HuH-7 (cell line): ENCODE measurements at regions not wholly inside any gene's neighbourhood (a gene's known extent, or its start where the extent isn't known, plus 50 kb on each side); places are given as distances from the start of the nearest gene placed in this dataset.
"Not testable (repeated sequence)": the region's sequence is repeated elsewhere in the genome, so short reads cannot be mapped to it uniquely, and the experiment has no call there.

ENCODE experiments used
- DNase-seq: peaks from one replicate; pipeline ENCODE4 v3.0.0; 2011; ENCODE audit warnings: low spot score

DNA sequence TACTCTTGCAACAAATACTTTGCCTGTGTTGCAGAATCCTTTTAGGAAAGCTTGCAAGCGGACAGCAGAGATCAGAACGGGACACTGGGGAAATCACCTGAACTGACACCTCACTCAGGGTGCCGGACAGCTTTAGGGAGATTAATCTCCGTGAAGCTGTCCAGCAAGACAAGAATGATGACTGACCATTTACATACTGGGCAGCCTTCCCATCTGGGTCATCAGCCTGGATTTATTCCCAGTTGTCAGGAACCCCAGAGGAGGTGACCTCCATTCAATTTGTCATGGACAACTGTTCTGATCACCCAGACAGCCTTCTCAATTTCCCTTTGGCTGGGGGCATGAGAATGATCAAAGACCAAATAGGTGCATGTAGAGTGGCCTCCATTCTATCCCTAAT lies 93.0 kb upstream of the EGFL6 start:
- DNase-seq = no peak

DNA sequence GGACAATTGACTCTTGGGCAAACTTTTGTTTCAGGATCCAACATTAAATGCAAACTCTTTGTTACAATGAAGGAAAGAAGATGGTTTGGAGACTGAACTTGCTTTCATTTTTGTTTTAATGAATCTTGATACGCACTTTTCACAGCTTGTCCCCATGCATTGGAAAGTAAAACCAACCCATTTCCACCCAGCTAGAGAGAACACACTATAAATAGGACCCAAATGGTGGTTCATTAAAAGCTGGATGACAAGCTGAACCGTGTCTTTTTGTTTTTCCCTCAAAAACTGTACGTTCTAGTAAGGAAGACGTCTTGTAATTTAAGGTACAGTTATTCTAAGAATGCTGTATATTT lies 95.3 kb upstream of the EGFL6 start:
- DNase-seq = no peak

DNA sequence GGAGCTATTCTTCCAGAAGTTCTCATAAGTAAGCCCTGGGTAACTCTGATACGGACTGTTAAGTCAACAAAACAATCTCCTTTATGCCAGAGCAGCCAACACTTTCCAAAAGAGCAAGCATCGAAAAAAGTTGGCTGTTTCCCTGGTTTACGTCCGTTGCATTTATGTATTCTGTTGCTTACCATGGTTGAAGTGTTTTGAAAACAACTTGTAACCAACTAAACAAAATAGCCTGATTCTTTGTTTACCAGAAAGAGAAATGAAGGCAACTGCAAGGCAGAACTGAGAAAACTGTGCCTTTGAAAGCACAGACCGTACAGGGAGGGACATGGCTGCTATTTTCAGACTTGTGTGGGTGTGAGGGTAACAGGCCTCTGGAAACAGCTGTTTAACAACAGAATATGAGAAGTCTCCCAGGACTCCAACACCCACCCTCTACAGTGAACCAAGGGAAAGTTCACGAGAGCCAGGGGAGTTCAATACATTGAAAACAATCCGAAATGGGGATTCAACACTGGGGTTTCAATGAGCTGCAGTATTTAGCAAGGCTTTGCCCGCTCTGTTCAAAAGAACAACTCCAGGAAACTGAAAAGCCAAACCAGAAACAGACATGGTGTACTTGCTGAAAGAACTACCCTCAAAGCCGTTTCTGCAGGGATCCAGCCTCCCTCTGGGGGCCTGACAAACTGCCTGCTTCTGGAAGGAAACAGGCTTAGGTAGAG lies 95.8 kb upstream of the EGFL6 start:
- DNase-seq = no peak

DNA sequence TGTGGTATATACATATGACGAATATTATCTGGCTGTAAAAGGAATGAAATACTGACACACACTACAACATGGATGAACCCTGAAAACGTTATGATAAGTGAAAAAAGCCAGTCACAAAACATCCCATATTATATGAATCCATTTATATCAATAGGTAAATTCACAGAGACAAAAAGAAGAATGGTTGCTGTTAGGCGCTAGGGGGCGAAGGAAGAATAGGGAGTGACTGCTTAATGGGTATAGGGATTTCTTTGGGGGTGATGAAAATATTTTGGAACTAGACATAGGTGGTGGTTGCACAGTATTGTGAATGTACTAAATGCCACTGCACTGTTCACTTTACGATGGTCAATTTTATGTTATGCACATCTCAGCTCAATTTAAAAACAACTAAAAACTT lies 96.4 kb upstream of the EGFL6 start:
- DNase-seq = no peak

- no peak for DNase-seq
These were observed 98.1 kb upstream of the EGFL6 start for GRCh38 chrX:13471269-13471668.

- DNase-seq = no peak
These were observed 98.8 kb upstream of the EGFL6 start for GRCh38 chrX:13470685-13470977.

DNA sequence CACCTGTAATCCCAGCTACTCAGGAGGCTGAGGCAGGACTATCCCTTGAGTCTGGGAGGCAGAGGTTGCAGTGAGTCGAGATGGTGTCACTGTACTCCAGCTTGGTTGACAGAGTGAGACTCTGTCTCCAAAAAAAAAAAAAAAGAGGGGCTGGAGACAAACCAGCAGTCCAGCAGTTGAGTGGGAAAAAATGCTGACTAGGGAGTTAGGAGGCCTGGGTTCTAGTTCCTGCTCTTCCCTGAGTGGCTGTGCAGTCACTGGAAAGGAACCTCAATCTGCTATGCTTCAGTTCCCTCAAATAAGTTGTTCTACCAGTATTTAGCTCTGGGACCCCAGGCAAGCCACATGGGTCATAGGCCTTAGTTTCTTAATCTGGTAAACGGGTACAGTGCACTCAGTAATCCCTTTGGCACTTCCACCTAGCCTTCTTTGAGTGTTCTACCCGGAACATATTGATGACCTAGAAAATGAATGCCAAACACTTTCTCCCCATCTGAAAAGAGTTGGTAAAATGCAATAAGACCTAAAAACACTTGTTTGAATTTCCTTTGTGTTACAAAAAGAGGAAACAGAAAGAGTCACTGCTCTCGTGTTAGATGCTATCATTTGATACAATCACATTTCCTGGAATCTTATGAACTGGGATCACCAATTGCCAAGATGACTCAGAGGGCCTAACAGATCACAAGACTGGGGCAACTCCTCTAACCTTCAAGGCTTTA lies 99.3 kb upstream of the EGFL6 start:
- DNase-seq = no peak

GRCh38 chrX:13468096-13468495 lies 101.3 kb upstream of the EGFL6 start:
- no peak for DNase-seq

- no peak for DNase-seq
These were observed 102.2 kb upstream of the EGFL6 start for GRCh38 chrX:13467243-13467642.

GRCh38 chrX:13464599-13465275 lies 104.7 kb upstream of the EGFL6 start:
- no peak for DNase-seq

DNA sequence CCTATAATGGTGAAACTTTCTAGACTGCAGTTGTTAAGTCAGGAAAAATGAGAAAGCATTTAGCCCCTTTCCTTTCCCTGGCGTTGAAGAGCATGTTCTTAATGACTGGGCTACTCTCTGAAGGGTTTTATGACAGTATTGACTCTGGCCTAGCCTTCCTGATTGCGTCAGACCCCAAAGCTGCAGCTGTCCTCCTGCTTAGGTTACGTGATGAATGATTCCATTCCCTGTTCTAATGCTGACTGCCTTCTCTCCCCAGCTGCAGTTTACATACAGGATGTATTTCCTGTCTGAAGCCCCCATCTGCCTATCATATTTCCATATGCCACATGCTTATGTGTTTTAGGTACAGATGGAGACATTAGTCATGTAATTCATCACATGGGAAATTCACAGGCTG lies 105.8 kb upstream of the EGFL6 start:
- DNase-seq = peak; percentile 34

DNA sequence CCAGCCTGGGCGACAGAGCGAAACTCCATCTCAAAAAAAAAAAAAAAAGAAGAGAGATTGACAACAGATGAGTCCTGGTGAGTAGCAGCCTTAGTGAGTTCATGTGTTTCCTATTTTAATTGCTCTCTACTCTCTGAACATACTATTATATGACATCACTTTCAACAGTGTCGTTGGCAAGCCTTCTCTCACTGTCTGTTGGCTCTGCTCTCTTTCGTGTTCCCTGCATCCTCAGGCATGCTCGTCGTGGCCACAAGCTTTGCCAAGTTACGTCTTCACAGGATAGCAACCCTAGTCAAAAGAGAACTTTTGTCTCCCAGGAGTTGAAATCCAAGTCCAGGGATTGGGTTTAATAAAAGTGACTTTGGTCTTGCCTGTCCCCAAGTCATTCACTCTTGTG lies 117.1 kb upstream of the EGFL6 start:
- no peak for DNase-seq

DNA sequence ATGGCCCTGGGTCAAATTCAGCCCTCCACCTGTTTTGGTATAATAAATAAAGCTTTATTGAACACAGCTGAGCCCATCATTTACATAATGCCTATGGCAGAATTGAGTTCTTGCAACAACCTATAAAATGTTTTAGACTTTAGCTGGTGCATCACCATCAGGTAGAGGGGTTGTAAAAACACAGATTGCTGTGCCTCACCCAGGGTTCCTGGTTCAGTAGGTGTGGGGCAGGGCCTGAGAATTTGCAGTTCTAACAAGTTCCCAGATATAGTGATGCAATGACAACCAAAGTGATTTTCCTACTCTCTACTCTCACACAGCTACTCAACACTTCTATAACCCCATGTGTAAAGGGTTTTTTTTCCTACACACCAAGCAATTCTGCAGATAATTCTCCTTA lies 120.0 kb upstream of the EGFL6 start:
- DNase-seq = no peak

DNA sequence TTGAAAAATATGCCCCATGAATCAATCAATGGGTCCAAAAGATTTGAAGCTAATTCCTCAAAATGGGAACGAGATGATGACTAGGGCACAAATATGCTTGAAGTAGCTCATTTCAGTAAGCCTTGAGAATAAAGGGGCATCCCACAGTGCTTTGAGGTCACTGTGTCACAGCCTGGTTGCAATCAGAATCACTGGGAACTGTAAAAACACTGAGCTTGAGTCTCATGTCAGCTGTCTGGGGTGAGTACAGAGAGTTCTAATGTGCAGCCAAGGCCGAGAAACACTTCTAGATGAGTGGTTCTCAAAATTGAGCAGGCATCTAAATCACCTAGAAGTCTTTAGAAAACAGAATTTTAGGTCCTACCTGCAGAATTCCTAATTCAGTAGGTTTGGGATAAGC lies 120.5 kb upstream of the EGFL6 start:
- no peak for DNase-seq

DNA sequence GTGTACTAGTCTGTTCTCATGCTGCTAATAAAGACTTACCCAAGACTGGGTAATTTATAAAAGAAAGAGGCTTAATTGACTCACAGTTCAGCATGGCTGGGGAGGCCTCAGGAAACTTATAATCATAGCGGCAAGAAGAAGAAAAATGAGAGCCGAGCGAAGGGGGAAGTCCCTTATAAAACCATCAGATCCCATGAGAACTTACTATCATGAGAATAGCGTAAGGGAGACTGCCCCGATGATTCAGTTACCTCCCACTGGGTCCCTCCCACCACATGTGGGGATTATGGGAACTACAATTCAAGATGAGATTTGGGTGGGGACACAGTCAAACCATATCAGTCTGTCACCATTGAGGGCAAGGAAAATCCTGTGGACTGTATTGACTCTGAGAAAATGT lies 121.8 kb upstream of the ATXN3L start:
- DNase-seq = not testable (repeated sequence)

DNA sequence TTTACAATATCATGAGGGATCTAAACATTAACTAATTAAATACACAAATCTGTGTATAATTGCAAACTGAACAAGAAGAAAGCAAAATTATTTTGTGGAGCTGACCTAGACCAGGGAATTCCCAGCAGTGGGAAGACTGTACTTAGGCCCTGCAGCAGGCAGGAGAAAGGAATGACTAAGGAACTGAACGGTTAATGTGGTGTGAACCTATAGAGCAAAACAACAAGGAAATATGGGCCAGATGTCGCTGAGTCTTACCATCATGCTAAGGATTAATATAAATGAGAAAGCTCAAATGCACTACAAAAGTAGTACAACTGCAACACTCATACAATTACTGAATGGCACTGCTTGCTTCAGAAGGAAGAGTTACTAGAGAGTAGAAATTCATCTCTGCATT lies 120.3 kb upstream of the ATXN3L start:
- no peak for DNase-seq

- DNase-seq = no peak
These were observed 113.4 kb upstream of the ATXN3L start for GRCh38 chrX:13433298-13433605.

DNA sequence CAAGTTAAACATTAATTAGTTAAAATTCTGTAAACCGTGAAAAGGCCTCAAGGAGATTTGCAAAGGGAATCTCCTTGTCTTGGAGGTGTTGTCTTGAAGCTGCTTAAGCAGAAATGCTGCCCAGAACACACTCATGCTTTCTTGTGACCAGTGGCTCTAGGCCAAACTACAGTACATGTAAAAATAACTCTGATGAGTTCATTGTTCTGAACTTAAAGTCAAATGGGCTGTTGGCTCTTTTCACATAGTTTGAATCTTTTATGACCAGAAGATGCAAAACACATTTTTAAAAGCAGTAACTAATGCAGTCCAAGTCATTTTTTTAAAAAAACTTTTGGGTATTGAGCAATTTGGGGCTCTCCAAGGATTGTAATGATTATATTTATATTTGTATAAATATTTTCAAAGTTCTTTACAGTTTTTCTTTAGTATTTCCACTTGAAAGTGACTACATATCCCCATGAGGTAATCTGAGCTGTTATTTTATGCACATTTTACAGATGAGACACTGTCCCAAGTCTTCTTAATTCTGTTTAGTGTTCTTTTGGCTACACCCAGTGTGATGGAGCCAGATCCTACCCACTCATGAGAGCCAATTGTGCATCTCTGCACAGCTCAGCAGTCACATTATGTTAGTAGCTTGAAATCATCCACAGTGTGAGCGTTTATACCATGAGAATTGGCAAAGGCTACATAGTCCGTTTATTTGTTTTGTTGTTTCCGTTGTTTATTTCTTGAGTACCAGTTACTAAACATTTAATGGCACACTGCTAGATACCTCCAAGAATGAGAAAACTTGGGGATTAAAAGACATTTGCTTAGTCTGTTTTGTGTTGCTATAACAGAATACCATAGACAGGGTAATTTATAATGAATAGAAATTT lies 112.8 kb upstream of the ATXN3L start:
- DNase-seq = no peak

- DNase-seq = no peak
These were observed 110.4 kb upstream of the ATXN3L start for GRCh38 chrX:13430136-13430827.

GRCh38 chrX:13428053-13428786 lies 108.4 kb upstream of the ATXN3L start:
- DNase-seq = no peak

GRCh38 chrX:13427441-13428052 lies 107.7 kb upstream of the ATXN3L start:
- no peak for DNase-seq
